ENCODE measurements at regions not wholly inside any gene's neighbourhood (a gene's known extent, or its start where the extent isn't known, plus 50 kb on each side); places are given as distances from the start of the nearest gene placed in this dataset.

GRCh38 chr14:51356381-51356780, 116.3 kb downstream of the TMX1 start:
- Histone ChIP-seq H3K79me2 (ENCODE audit: insufficient read depth, low read length) (no peaks in the 10 kb centered on the region), H2AFZ (ENCODE audit: low read depth, low read length, severe bottlenecking) (no peak overlapping the region), H3K36me3 (ENCODE audit: low read length) (no peaks in the 10 kb centered on the region), H3K9me2 (replicated peaks; ENCODE audit: insufficient read depth, low read length) (no peaks in the 10 kb centered on the region), H3K9ac (ENCODE audit: low read length) (no peak overlapping the region), H3K27ac (ENCODE audit: low read depth, low read length) (no peak overlapping the region), H3K4me3 (ENCODE audit: insufficient read depth, low read length, poor library complexity, severe bottlenecking) (no peak overlapping the region), H3F3A (ENCODE audit: insufficient read depth) (no peaks in the 10 kb centered on the region), H4K20me1 (ENCODE audit: low read depth, low read length) (no peaks in the 10 kb centered on the region), H3K9me3 (ENCODE audit: insufficient read depth, low read length) (no peaks in the 10 kb centered on the region), H3K4me2 (ENCODE audit: low read depth, low read length, poor library complexity, severe bottlenecking) (no peak overlapping the region), H3K27me3 (ENCODE audit: low read length) (no peaks in the 10 kb centered on the region)
- TF ChIP-seq EZH2phosphoT487 (conservative IDR thresholded peaks at IDR 0.05; ENCODE audit: low read length), result no peak
- no peak for TF ChIP-seq CTCF (IDR thresholded peaks at IDR 0.05; ENCODE audit: insufficient read depth, low read length, poor library complexity, severe bottlenecking)

GRCh38 chr14:51357250-51357649, 117.2 kb downstream of the TMX1 start:
- Histone ChIP-seq H3K79me2 (ENCODE audit: insufficient read depth, low read length) (no peaks in the 10 kb centered on the region), H3K4me3 (ENCODE audit: insufficient read depth, low read length, poor library complexity, severe bottlenecking) (no peak overlapping the region), H3K36me3 (ENCODE audit: low read length) (no peaks in the 10 kb centered on the region), H3K4me2 (ENCODE audit: low read depth, low read length, poor library complexity, severe bottlenecking) (no peak overlapping the region), H2AFZ (ENCODE audit: low read depth, low read length, severe bottlenecking) (no peak overlapping the region), H4K20me1 (ENCODE audit: low read depth, low read length) (no peaks in the 10 kb centered on the region), H3K27me3 (ENCODE audit: low read length) (no peaks in the 10 kb centered on the region), H3K9ac (ENCODE audit: low read length) (no peak overlapping the region), H3K27ac (ENCODE audit: low read depth, low read length) (no peak overlapping the region), H3K9me2 (replicated peaks; ENCODE audit: insufficient read depth, low read length) (no peaks in the 10 kb centered on the region), H3F3A (ENCODE audit: insufficient read depth) (no peaks in the 10 kb centered on the region), H3K9me3 (ENCODE audit: insufficient read depth, low read length) (no peaks in the 10 kb centered on the region)
- TF ChIP-seq EZH2phosphoT487 (conservative IDR thresholded peaks at IDR 0.05; ENCODE audit: low read length), result no peak
- no peak for TF ChIP-seq CTCF (IDR thresholded peaks at IDR 0.05; ENCODE audit: insufficient read depth, low read length, poor library complexity, severe bottlenecking)

- Histone ChIP-seq H3K36me3 (ENCODE audit: low read length) (no peaks in the 10 kb centered on the region), H3K27me3 (ENCODE audit: low read length) (no peaks in the 10 kb centered on the region), H3F3A (ENCODE audit: insufficient read depth) (no peaks in the 10 kb centered on the region), H3K4me3 (ENCODE audit: insufficient read depth, low read length, poor library complexity, severe bottlenecking) (no peak overlapping the region), H3K9me3 (ENCODE audit: insufficient read depth, low read length) (no peaks in the 10 kb centered on the region), H2AFZ (ENCODE audit: low read depth, low read length, severe bottlenecking) (no peak overlapping the region), H3K27ac (ENCODE audit: low read depth, low read length) (no peak overlapping the region), H3K4me2 (ENCODE audit: low read depth, low read length, poor library complexity, severe bottlenecking) (no peak overlapping the region), H3K9ac (ENCODE audit: low read length) (no peak overlapping the region), H3K9me2 (replicated peaks; ENCODE audit: insufficient read depth, low read length) (no peaks in the 10 kb centered on the region), H4K20me1 (ENCODE audit: low read depth, low read length) (no peaks in the 10 kb centered on the region), H3K79me2 (ENCODE audit: insufficient read depth, low read length) (no peaks in the 10 kb centered on the region)
- TF ChIP-seq CTCF (IDR thresholded peaks at IDR 0.05; ENCODE audit: insufficient read depth, low read length, poor library complexity, severe bottlenecking) (no peak), EZH2phosphoT487 (conservative IDR thresholded peaks at IDR 0.05; ENCODE audit: low read length) (no peak)
Measured at GRCh38 chr14:51360592-51360991, 120.5 kb downstream of the TMX1 start.
